Smooth muscle cell (in vitro differentiated cells): ENCODE measurements at regions not wholly inside any gene's neighbourhood (a gene's known extent, or its start where the extent isn't known, plus 50 kb on each side); places are given as distances from the start of the nearest gene placed in this dataset.

ENCODE experiments used
- DNase-seq: peaks from one replicate; lab custom pipeline; 2025; ENCODE audit not compliant: unreplicated experiment; lab: John Stamatoyannopoulos, UW
- H2AFZ ChIP-seq: fragments of 200-600 bp; sonication (generic); 2 replicates; pipeline ENCODE4 v1.6.0; 2016; ENCODE audit warnings: antibody characterized with exemption, low read depth, mild to moderate bottlenecking
- H3F3A ChIP-seq: fragments of 200-600 bp; sonication (generic); 2 replicates; pipeline ENCODE4 v1.6.0; 2017; ENCODE audit warnings: antibody characterized with exemption, low read depth
- H3K27ac ChIP-seq: fragments of 200-600 bp; sonication (generic); 2 replicates; pipeline ENCODE4 v1.5.1; 2016; ENCODE audit warnings: low read depth, mild to moderate bottlenecking
- H3K27me3 ChIP-seq: fragments of 200-600 bp; sonication (generic); 2 replicates; pipeline ENCODE4 v1.6.1; 2016; ENCODE audit warnings: low read depth, mild to moderate bottlenecking
- H3K36me3 ChIP-seq: fragments of 200-600 bp; sonication (generic); 2 replicates; pipeline ENCODE4 v1.5.1; 2016; ENCODE audit warnings: low read depth
- H3K4me1 ChIP-seq: fragments of 200-600 bp; sonication (generic); 2 replicates; pipeline ENCODE4 v1.5.1; 2016; ENCODE audit warnings: low read depth
- H3K4me2 ChIP-seq: fragments of 200-600 bp; sonication (generic); 2 replicates; pipeline ENCODE4 v1.6.0; 2016; ENCODE audit warnings: mild to moderate bottlenecking
- H3K4me3 ChIP-seq: fragments of 200-600 bp; sonication (generic); 2 replicates; pipeline ENCODE4 v1.5.1; 2016; ENCODE audit warnings: mild to moderate bottlenecking
- H3K79me2 ChIP-seq: fragments of 200-600 bp; sonication (generic); 2 replicates; pipeline ENCODE4 v1.6.0; 2016; ENCODE audit warnings: low read depth, mild to moderate bottlenecking
- H3K9ac ChIP-seq: fragments of 200-600 bp; sonication (generic); 2 replicates; pipeline ENCODE4 v1.6.0; 2016; ENCODE audit warnings: low read depth
- H3K9me3 ChIP-seq: fragments of 200-600 bp; sonication (generic); replicated peaks from 2 replicates; pipeline ENCODE4 v1.5.1; 2016; ENCODE audit warnings: low read depth
- H4K20me1 ChIP-seq: fragments of 200-600 bp; sonication (generic); 2 replicates; pipeline ENCODE4 v1.6.0; 2016; ENCODE audit warnings: low read depth
- CTCF ChIP-seq: fragments of 200-600 bp; sonication (generic); IDR thresholded peaks from 2 replicates; pipeline ENCODE4 v1.5.1; 2017; ENCODE audit warnings: borderline replicate concordance, mild to moderate bottlenecking, antibody characterized with exemption; ENCODE audit not compliant: insufficient read depth, poor library complexity, severe bottlenecking
- WGBS: methylation state at CpG from one replicate; pipeline ENCODE4 v1.1.7; 2016; ENCODE audit warnings: low lambda C conversion rate; 5-methylcytosine and 5-hydroxymethylcytosine counted together

- TF ChIP-seq CTCF, result no peak
- WGBS, result 57% methylated on average over 8 of the region's 8 CpGs
Observed at GRCh38 chr7:24227603-24228359, 56.2 kb upstream of the NPY start.

GRCh38 chr7:24229481-24230226, 54.3 kb upstream of the NPY start:
- Histone ChIP-seq H3K36me3 (no peaks in the 10 kb centered on the region), H3K27me3 (no peaks in the 10 kb centered on the region), H3K9me3 (no peaks in the 10 kb centered on the region), H3F3A (no peaks in the 10 kb centered on the region), H3K79me2 (no peaks in the 10 kb centered on the region), H3K4me1 (no peaks in the 10 kb centered on the region), H4K20me1 (no peaks in the 10 kb centered on the region), H3K4me2 (no peak overlapping the region), H3K27ac (no peak overlapping the region), H3K4me3 (no peak overlapping the region), H2AFZ (no peak overlapping the region), H3K9ac (no peak overlapping the region)
- no peak for DNase-seq
- 85% methylated on average over 9 of the region's 9 CpGs for WGBS
- TF ChIP-seq CTCF, result no peak

More at GRCh38 chr7:24227603-24228359, 56.2 kb upstream of the NPY start:
- no peak overlapping the region for H3K4me3 ChIP-seq
- no peak overlapping the region for H3K4me2 ChIP-seq
- no peak overlapping the region for H2AFZ ChIP-seq
- H3K4me1 ChIP-seq, result no peaks in the 10 kb centered on the region
- H3K27ac ChIP-seq, result no peak overlapping the region
- H4K20me1 ChIP-seq, result no peaks in the 10 kb centered on the region
- H3K79me2 ChIP-seq, result no peaks in the 10 kb centered on the region
- H3K36me3 ChIP-seq, result no peaks in the 10 kb centered on the region
- DNase-seq, result no peak
- no peaks in the 10 kb centered on the region for H3K9me3 ChIP-seq
- no peaks in the 10 kb centered on the region for H3F3A ChIP-seq
- no peak overlapping the region for H3K9ac ChIP-seq
- no peaks in the 10 kb centered on the region for H3K27me3 ChIP-seq

GRCh38 chr7:24231493-24231892, 52.5 kb upstream of the NPY start:
- Histone ChIP-seq H3K4me3 (no peak overlapping the region), H3K27me3 (no peaks in the 10 kb centered on the region), H3K27ac (no peak overlapping the region), H2AFZ (no peak overlapping the region), H3K36me3 (no peaks in the 10 kb centered on the region), H3K79me2 (no peaks in the 10 kb centered on the region), H3K4me2 (no peak overlapping the region), H3K9me3 (no peaks in the 10 kb centered on the region), H3F3A (no peaks in the 10 kb centered on the region), H3K4me1 (no peaks in the 10 kb centered on the region), H3K9ac (no peak overlapping the region), H4K20me1 (no peaks in the 10 kb centered on the region)
- DNase-seq, result no peak
- TF ChIP-seq CTCF, result no peak
